GM23338 (cell line): ENCODE measurements at regions not wholly inside any gene's neighbourhood (a gene's known extent, or its start where the extent isn't known, plus 50 kb on each side); places are given as distances from the start of the nearest gene placed in this dataset.

Experiments used
- ATAC-seq: fragments of 200-7000 bp; cut with Tn5 transposase; 3 replicates; pipeline ENCODE4 v1.9.1; 2020
- DNase-seq: peaks from one replicate; pipeline ENCODE4 v3.0.0-alpha.2; 2015; ENCODE audit warnings: low spot score
- H2AFZ ChIP-seq: fragments of 200-600 bp; sonication (generic); 2 replicates; pipeline ENCODE4 v1.8.0; 2016; ENCODE audit warnings: antibody characterized with exemption, mild to moderate bottlenecking, moderate library complexity
- H3F3A ChIP-seq: fragments of 200-600 bp; sonication (generic); replicated peaks from 2 replicates; pipeline ENCODE4 v1.8.0; 2017; ENCODE audit warnings: antibody characterized with exemption, mixed run types, low read depth
- H3K27ac ChIP-seq: fragments of 200-600 bp; sonication (generic); 2 replicates; pipeline ENCODE4 v1.6.1; 2016; ENCODE audit warnings: low read depth
- H3K27me3 ChIP-seq: fragments of 200-600 bp; sonication (generic); 2 replicates; pipeline ENCODE4 v1.8.0; 2016; ENCODE audit warnings: mild to moderate bottlenecking, mixed run types, moderate library complexity; ENCODE audit not compliant: insufficient read depth
- H3K36me3 ChIP-seq: fragments of 200-600 bp; sonication (generic); 2 replicates; pipeline ENCODE4 v1.8.0; 2016; ENCODE audit warnings: mild to moderate bottlenecking; ENCODE audit not compliant: insufficient read depth
- H3K4me1 ChIP-seq: fragments of 200-600 bp; sonication (generic); 2 replicates; pipeline ENCODE4 v1.8.0; 2016; ENCODE audit warnings: mild to moderate bottlenecking, moderate library complexity; ENCODE audit not compliant: insufficient read depth
- H3K4me2 ChIP-seq: fragments of 200-600 bp; sonication (generic); 2 replicates; pipeline ENCODE4 v1.7.1; 2017; ENCODE audit warnings: mixed run types
- H3K4me3 ChIP-seq: fragments of 200-600 bp; sonication (generic); 2 replicates; pipeline ENCODE4 v1.6.1; 2016; ENCODE audit warnings: mixed run types
- H3K79me2 ChIP-seq: fragments of 200-600 bp; sonication (generic); replicated peaks from 2 replicates; pipeline ENCODE4 v1.8.0; 2017; ENCODE audit warnings: mild to moderate bottlenecking; ENCODE audit not compliant: insufficient read depth
- H3K9me2 ChIP-seq: fragments of 200-600 bp; sonication (generic); 2 replicates; pipeline ENCODE4 v1.8.0; 2017; ENCODE audit not compliant: insufficient read depth
- H4K20me1 ChIP-seq: fragments of 200-600 bp; sonication (generic); replicated peaks from 2 replicates; pipeline ENCODE4 v1.8.0; 2017; ENCODE audit warnings: mild to moderate bottlenecking; ENCODE audit not compliant: insufficient read depth
- H3K27ac Mint-ChIP-seq: 2 replicates; pipeline ENCODE4 v1.8.0; 2020; ENCODE audit warnings: inconsistent platforms, mild to moderate bottlenecking, moderate library complexity, mixed read lengths
- H3K27me3 Mint-ChIP-seq: 3 replicates; pipeline ENCODE4 v1.8.0; 2022; ENCODE audit warnings: low read depth, mild to moderate bottlenecking, moderate library complexity, mixed read lengths, inconsistent platforms; ENCODE audit not compliant: insufficient read depth, poor library complexity
- H3K36me3 Mint-ChIP-seq: 3 replicates; pipeline ENCODE4 v1.8.0; 2021; ENCODE audit warnings: low read depth, mild to moderate bottlenecking, inconsistent platforms, moderate library complexity, mixed read lengths
- H3K4me1 Mint-ChIP-seq: 3 replicates; pipeline ENCODE4 v1.8.0; 2020; ENCODE audit warnings: mild to moderate bottlenecking, inconsistent platforms, mixed read lengths
- H3K4me3 Mint-ChIP-seq: 3 replicates; pipeline ENCODE4 v1.8.0; 2021; ENCODE audit warnings: moderate library complexity, mild to moderate bottlenecking, inconsistent platforms, mixed read lengths
- H3K9me3 Mint-ChIP-seq: 3 replicates; pipeline ENCODE4 v1.8.0; 2020; ENCODE audit warnings: moderate library complexity, mild to moderate bottlenecking, inconsistent platforms, mixed read lengths
- EZH2 ChIP-seq: fragments of 200-600 bp; sonication (generic); IDR thresholded peaks from one replicate; pipeline ENCODE4 v1.8.0; 2017; ENCODE audit warnings: antibody characterized with exemption, mild to moderate bottlenecking, low read depth; ENCODE audit not compliant: unreplicated experiment
- NANOG ChIP-seq: IDR thresholded peaks from 2 replicates; pipeline ENCODE4 v1.6.1; 2016; ENCODE audit warnings: antibody characterized with exemption, borderline replicate concordance
- TF ChIP-seq, protein P1 (sequence below): fragments of 250-450 bp; sonication (Bioruptor Pico); IDR thresholded peaks from 2 replicates; pipeline ENCODE4 v1.5.0; 2020; ENCODE audit warnings: mild to moderate bottlenecking, moderate library complexity

DNA sequence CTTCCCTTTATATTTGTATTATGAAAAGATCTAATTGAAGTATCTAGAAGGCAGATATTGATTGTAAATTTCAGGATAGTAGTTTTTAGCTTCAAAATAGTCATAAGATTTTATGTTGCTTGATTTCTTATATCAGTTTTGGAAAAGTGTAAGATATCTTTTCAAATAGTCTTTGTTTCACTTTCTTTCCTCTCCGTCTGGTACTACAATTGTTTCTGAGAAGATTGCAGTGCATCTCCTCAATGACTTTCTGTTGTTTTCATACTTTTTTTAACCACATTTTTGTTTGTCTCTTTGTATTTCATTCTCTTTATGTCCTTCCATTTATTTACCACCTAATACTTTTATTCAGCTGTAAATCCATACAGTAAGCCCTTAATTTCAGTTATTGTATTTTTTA, 964.6 kb upstream of the B3GALT2 start (continued):
- TF ChIP-seq, protein P1, sequence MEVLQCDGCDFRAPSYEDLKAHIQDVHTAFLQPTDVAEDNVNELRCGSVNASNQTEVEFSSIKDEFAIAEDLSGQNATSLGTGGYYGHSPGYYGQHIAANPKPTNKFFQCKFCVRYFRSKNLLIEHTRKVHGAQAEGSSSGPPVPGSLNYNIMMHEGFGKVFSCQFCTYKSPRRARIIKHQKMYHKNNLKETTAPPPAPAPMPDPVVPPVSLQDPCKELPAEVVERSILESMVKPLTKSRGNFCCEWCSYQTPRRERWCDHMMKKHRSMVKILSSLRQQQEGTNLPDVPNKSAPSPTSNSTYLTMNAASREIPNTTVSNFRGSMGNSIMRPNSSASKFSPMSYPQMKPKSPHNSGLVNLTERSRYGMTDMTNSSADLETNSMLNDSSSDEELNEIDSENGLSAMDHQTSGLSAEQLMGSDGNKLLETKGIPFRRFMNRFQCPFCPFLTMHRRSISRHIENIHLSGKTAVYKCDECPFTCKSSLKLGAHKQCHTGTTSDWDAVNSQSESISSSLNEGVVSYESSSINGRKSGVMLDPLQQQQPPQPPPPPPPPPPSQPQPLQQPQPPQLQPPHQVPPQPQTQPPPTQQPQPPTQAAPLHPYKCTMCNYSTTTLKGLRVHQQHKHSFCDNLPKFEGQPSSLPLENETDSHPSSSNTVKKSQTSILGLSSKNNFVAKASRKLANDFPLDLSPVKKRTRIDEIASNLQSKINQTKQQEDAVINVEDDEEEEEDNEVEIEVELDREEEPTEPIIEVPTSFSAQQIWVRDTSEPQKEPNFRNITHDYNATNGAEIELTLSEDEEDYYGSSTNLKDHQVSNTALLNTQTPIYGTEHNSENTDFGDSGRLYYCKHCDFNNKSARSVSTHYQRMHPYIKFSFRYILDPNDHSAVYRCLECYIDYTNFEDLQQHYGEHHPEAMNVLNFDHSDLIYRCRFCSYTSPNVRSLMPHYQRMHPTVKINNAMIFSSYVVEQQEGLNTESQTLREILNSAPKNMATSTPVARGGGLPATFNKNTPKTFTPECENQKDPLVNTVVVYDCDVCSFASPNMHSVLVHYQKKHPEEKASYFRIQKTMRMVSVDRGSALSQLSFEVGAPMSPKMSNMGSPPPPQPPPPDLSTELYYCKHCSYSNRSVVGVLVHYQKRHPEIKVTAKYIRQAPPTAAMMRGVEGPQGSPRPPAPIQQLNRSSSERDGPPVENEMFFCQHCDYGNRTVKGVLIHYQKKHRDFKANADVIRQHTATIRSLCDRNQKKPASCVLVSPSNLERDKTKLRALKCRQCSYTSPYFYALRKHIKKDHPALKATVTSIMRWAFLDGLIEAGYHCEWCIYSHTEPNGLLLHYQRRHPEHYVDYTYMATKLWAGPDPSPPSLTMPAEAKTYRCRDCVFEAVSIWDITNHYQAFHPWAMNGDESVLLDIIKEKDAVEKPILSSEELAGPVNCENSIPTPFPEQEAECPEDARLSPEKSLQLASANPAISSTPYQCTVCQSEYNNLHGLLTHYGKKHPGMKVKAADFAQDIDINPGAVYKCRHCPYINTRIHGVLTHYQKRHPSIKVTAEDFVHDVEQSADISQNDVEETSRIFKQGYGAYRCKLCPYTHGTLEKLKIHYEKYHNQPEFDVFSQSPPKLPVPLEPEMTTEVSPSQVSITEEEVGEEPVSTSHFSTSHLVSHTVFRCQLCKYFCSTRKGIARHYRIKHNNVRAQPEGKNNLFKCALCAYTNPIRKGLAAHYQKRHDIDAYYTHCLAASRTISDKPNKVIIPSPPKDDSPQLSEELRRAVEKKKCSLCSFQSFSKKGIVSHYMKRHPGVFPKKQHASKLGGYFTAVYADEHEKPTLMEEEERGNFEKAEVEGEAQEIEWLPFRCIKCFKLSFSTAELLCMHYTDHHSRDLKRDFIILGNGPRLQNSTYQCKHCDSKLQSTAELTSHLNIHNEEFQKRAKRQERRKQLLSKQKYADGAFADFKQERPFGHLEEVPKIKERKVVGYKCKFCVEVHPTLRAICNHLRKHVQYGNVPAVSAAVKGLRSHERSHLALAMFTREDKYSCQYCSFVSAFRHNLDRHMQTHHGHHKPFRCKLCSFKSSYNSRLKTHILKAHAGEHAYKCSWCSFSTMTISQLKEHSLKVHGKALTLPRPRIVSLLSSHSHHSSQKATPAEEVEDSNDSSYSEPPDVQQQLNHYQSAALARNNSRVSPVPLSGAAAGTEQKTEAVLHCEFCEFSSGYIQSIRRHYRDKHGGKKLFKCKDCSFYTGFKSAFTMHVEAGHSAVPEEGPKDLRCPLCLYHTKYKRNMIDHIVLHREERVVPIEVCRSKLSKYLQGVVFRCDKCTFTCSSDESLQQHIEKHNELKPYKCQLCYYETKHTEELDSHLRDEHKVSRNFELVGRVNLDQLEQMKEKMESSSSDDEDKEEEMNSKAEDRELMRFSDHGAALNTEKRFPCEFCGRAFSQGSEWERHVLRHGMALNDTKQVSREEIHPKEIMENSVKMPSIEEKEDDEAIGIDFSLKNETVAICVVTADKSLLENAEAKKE (CRISPR knock-in tag) = no peak
- no peak for TF ChIP-seq NANOG
- no peak for TF ChIP-seq EZH2

DNA sequence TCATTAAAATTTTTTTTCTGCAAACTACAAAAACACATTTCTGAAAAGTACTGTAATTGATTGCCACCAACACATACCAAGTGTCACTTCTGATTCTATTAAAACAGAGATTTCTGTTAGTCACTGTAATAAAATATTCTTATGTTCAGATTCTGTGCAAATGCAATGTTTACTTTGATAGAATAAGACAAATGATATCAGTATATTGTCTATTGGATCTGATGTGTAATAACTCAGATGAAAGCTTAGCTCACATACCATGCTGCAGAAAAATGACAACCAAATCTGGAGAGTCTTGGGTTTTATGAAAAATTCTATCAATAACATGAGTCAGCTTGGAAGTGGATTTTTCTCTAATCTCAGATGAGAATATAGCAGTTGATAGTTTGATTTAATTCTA, 963.8 kb upstream of the B3GALT2 start:
- Histone ChIP-seq H3K27ac (no peak overlapping the region), H3F3A (no peaks in the 10 kb centered on the region), H4K20me1 (no peaks in the 10 kb centered on the region), H3K9me2 (no peaks in the 10 kb centered on the region), H3K79me2 (no peaks in the 10 kb centered on the region), H3K4me1 (no peaks in the 10 kb centered on the region), H3K27me3 (no peaks in the 10 kb centered on the region), H3K36me3 (no peaks in the 10 kb centered on the region), H3K4me2 (no peak overlapping the region), H3K4me3 (no peak overlapping the region), H2AFZ (no peak overlapping the region)
- Mint-ChIP-seq H3K4me1 (no peaks in the 10 kb centered on the region), H3K4me3 (no peak overlapping the region), H3K9me3 (no peaks in the 10 kb centered on the region), H3K27ac (no peak overlapping the region), H3K36me3 (no peaks in the 10 kb centered on the region), H3K27me3 (no peaks in the 10 kb centered on the region)
- ATAC-seq (no peak), DNase-seq (no peak)
- TF ChIP-seq, protein P1 (CRISPR knock-in tag) = no peak
